Choroid plexus epithelial cell (primary cell): ENCODE measurements at regions not wholly inside any gene's neighbourhood (a gene's known extent, or its start where the extent isn't known, plus 50 kb on each side); places are given as distances from the start of the nearest gene placed in this dataset.
A peak's percentile ranks its signal among the peaks of the same experiment; 100 is the strongest.
"Not testable (repeated sequence)": the region's sequence is repeated elsewhere in the genome, so short reads cannot be mapped to it uniquely, and the experiment has no call there.

Source experiments
- DNase-seq: peaks from one replicate; pipeline ENCODE4 v3.0.0-alpha.2; 2010; ENCODE audit warnings: low read depth
- H3K4me3 ChIP-seq: 2 replicates; pipeline ENCODE4 v1.5.1; 2011; ENCODE audit warnings: low read depth, mild to moderate bottlenecking, control low read depth, low read length, moderate library complexity
- CTCF ChIP-seq: conservative IDR thresholded peaks from 2 replicates; pipeline ENCODE4 v1.5.1; 2011; ENCODE audit warnings: low read depth, mild to moderate bottlenecking, control low read depth, inconsistent platforms, low read length, moderate library complexity

GRCh38 chr4:78704981-78705683 is 71.0 kb upstream of the BMP2K start:
- no peak for TF ChIP-seq CTCF
- peak; percentile 76 for DNase-seq
- H3K4me3 ChIP-seq: no peak overlapping the region

GRCh38 chr4:78706302-78706701 is 69.8 kb upstream of the BMP2K start:
- no peak for TF ChIP-seq CTCF
- no peak overlapping the region for H3K4me3 ChIP-seq
- no peak for DNase-seq

GRCh38 chr4:78707268-78707667 is 68.9 kb upstream of the BMP2K start:
- DNase-seq: no peak
- TF ChIP-seq CTCF: no peak
- H3K4me3 ChIP-seq: no peak overlapping the region

- H3K4me3 ChIP-seq: no peak overlapping the region
- DNase-seq: no peak
- no peak for TF ChIP-seq CTCF
These were observed 68.4 kb upstream of the BMP2K start for GRCh38 chr4:78707793-78708192.

GRCh38 chr4:78710536-78710935 is 65.6 kb upstream of the BMP2K start:
- no peak for DNase-seq
- TF ChIP-seq CTCF: no peak
- no peak overlapping the region for H3K4me3 ChIP-seq

- H3K4me3 ChIP-seq: no peak overlapping the region
- DNase-seq: no peak
- no peak for TF ChIP-seq CTCF
These were observed 64.5 kb upstream of the BMP2K start for GRCh38 chr4:78711676-78712075.

- not testable (repeated sequence) for DNase-seq, H3K4me3 ChIP-seq
These were observed 61.6 kb upstream of the BMP2K start for GRCh38 chr4:78714598-78714997.

GRCh38 chr4:78715372-78715771 is 60.8 kb upstream of the BMP2K start:
- H3K4me3 ChIP-seq, DNase-seq: not testable (repeated sequence)

- H3K4me3 ChIP-seq, DNase-seq: not testable (repeated sequence)
These were observed 58.4 kb upstream of the BMP2K start for GRCh38 chr4:78717712-78718111.
